Renal cortex interstitium (tissue), 11 donors: ENCODE measurements at regions not wholly inside any gene's neighbourhood (a gene's known extent, or its start where the extent isn't known, plus 50 kb on each side); places are given as distances from the start of the nearest gene placed in this dataset.
"Not testable (repeated sequence)": the region's sequence is repeated elsewhere in the genome, so short reads cannot be mapped to it uniquely, and the experiment has no call there.

Experiments used
- DNase-seq, 11 donors: peaks; one replicate each; pipeline ENCODE4 v3.0.0-alpha.2; 2013; ENCODE audit warnings: low read depth in 9 of 11, low spot score in 4 of 11; ENCODE audit errors: extremely low read depth in 1 of 11

GRCh38 chr15:75100679-75101078 lies 77.3 kb downstream of the PPCDC start:
- DNase-seq = no peak

DNA sequence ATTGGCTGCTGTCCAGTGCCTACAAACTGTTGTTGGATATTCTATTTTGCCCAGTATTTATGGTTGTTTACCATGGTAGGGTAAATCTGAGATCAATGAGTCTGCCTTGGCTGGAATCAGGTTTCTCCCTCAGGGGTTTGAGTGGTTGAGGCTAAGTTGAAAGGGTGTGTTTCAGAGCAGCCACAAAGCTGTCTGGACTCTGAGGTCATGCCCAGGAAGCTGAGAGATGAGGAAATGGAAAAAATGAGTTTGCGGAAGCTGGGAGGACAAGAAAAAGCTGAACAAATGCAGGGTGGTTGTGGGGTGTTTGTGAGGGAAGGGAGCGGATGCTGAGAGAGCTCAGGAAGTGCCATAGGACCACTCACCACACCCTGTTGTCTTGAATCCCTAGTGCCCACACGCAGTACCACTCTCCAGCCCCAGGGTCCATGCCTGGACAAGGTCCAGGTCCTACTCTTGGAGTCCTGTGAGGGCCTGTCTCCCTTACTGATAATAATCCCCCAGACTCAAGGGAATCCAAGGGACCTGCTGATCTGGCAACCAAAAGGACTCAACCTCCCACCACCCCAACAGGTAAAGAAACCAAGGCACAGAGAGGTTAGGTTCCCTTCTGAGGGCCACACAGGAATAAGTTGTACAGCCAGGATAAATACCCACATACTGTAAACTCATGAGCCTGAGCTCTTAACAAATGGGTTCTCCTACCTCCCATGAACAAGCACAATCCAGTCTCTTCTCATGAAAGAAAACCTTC lies 81.6 kb downstream of the PPCDC start:
- DNase-seq = peak in 8 of 11 donors; percentile 10 to 53 (median 40)

DNA sequence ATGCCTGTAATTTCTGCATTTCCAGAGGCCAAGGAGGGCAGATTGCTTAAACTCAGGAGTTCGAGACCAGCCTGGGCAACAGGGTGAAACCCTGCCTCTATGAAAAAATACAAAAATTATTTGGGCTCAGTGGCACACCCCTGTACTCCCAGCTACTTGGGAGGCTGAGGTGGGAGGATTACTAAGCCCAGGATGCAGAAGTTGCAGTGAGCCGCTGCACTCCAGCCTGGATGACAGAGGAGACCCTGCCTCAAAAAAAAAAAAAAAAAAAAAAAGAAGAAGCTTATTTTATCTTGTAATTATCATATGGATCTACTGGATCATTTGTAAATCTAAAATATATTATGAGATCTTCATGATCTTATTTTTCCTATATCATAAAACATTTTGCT lies 84.1 kb downstream of the PPCDC start:
- DNase-seq = no peak

DNA sequence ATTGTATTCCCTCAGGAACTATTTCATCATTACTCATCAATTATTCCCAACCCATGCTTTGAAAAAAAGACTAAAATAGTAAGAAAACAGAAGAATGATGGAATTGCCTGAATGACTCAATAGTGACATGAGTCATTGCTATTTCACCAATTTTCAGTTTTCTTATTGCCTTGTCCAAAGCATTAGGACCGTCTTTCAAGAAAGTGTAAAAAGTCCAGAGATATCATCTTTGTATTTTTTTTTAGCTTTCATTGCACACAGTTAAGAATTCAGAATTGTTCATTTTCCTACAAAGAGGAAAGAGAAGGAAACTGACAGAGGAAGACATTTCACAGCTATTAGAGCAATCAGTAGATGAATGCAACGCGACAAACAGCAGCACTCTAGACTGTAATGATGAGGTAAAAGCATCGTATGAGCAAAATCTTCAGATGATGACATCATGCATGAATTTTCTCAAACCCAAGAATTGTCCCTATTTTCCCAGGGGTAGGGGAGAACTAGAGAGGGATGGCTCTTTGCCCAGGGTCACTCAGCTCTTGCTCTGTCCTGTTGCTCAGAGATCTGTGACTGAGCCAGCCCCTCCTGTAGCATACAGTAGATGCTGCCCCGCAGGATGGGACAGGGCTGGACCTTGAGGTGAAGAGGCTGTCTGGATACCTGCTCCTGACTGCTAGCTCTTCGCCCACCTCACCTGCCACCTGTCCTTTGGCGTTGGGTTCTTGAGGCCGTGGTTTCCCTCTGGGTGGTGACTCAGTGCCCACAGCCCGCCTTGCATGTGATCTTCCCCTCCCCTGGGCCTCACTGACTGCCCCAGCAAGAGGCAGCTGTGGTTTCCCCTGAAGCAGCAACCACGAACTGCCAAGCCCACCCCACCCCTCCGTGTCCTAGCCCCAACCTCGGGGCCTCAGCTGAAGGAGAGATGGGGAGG lies 84.8 kb downstream of the PPCDC start:
- no peak for DNase-seq

DNA sequence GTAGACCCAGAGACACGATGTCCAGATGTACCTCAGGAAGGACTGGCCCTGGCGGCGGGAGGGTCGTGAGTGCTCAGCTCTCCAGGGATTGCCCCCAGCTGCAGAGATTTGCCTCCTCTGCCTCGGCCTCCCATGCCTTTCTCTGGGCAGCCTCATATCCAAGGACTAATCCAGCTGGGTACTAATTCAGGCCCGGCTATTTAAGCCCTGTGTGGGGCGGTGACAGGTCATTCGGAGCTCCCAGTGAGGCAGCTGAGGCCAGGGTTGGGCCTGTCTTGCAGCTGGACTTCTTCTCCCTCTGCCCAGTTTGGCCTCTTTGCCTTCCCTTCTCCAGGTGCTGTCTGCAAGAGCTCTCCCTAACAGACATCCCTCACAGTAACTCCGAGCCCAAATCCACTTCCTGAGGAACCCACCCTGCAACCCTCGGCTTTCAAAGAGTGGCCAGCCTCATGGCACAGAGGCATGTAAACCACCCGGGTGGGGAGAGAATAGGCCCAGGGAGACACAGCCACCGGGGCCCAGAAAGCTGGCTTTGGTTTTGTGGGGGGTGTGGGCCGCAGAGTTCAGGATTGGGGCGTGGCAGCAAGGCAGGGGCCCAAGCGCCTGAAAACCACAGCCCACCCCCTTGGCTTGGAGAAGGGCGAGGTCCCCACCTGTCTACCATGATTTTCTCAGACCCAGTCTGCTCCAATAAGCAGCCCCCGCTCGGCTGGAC lies 85.8 kb downstream of the PPCDC start:
- DNase-seq = no peak

- no peak for DNase-seq
Measured at GRCh38 chr15:75109736-75110130, 86.3 kb downstream of the PPCDC start.

- no peak for DNase-seq
Measured at GRCh38 chr15:75112278-75112847, 89.0 kb downstream of the PPCDC start.

- DNase-seq = no peak
Measured at GRCh38 chr15:75112848-75113492, 88.7 kb upstream of the C15orf39 start.

DNA sequence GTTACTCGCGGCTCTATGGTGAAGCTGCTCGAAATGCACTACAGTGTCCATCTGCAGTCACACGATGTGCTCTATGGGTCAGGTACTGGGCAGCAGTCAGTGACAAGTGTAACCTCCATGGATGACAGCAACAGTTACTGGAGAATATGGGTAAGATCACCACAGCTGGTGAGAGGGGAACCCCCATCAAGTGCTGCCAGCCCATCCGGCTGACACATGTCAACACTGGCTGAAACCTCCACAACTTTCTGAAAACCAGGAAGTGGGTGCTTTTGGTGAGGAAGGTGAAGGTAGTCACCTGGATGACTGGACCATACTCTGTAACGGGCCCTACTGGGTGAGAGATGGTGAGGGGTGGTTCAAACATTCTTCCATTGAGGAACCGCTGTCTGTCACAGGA lies 87.4 kb upstream of the C15orf39 start:
- no peak for DNase-seq

- no peak for DNase-seq
Measured at GRCh38 chr15:75114796-75115195, 86.9 kb upstream of the C15orf39 start.

DNA sequence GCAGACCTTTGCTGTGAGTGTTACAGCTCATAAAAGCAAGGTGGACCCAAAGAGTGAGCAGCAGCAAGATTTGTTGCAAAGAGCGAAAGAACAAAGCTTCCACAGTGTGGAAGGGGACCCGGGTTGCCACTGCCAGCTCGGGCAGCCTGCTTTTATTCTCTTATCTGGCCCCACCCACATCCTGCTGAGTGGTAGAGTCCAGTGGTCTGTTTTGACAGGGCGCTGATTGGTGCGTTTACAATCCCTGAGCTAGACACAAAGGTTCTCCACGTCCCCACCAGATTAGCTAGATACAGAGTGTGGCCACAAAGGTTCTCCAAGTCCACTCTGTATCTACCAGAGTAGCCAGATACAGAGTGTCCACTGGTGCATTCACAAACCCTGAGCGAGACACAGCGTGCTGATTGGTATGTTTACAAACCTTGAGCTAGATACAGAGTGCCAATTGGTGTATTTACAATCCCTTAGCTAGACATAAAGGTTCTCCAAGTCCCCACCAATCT lies 86.2 kb upstream of the C15orf39 start:
- DNase-seq = not testable (repeated sequence)

DNA sequence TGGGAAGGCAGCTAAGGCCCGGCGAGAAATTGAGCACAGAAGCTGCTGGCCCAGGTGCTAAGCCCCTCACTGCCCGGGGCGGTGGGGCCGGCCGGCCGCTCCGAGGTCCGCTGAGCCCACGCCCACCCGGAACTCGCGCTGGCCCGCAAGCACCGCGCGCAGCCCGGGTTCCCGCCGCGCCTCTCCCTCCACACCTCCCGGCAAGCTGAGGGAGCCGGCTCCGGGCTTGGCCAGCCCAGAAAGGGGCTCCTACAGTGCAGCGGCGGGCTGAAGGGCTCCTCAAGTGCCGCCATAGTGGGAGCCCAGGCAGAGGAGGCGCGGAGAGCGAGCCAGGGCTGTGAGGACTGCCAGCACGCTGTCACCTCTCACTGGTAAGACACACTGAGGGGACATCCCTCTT lies 85.5 kb upstream of the C15orf39 start:
- not testable (repeated sequence) for DNase-seq

DNA sequence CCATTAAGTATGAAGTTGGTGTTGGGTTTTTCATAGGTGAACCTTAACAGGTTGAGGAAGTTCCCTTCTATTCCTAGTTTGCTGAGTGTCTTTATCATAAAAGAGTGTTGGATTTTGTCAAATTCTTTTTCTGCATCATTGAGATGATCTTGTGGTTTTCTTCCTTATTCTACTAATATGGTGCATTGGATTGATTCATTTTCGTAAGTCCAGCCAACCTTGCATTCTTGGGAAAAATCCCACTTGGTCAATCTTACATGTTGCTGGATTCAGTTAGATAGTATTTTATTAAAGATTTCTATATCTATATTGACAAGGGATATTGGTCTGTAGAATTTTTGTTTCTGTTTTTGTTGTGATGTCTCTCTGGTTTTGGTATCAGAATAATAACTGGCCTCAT lies 83.7 kb upstream of the C15orf39 start:
- no peak for DNase-seq

DNA sequence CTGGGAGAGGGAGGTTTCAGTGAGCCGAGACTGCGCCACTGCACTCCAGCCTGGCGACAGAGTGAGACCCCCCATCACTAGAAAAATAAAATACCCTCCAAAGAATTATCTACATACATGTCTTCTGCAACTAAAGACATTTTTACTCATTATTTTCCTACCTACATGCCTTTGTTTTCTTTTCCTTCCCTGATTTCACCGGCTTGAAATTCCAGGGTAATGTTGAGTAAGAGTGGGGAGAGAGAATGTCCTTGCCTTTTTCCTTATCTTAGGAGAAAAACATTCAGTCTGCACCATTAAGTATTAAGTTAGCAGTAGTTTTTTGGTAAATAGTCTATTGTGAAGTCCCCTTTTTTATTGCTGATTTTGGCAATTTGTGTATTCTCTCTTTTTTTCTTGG lies 82.4 kb upstream of the C15orf39 start:
- DNase-seq = not testable (repeated sequence)

DNA sequence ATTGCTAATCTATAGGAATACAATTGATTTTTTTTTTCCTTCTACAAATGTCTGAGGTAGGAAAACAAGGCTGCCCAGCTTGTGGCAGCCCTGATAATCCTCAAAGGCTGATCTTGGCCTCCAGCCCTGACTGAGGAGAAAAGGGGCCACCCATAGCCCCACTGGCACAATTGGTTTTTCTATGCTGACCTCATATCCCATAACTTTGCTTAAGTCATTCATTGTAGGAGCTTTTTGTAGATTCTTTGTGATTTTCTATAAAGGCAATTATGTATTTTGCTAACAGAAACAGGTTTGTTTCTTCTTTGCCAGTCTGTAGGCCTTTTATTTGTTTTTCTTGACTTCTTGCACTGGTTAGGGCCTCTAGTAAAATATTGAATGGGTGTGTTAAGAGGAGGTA lies 80.2 kb upstream of the C15orf39 start:
- DNase-seq = no peak

GRCh38 chr15:75123395-75123794 lies 78.3 kb upstream of the C15orf39 start:
- no peak for DNase-seq

DNA sequence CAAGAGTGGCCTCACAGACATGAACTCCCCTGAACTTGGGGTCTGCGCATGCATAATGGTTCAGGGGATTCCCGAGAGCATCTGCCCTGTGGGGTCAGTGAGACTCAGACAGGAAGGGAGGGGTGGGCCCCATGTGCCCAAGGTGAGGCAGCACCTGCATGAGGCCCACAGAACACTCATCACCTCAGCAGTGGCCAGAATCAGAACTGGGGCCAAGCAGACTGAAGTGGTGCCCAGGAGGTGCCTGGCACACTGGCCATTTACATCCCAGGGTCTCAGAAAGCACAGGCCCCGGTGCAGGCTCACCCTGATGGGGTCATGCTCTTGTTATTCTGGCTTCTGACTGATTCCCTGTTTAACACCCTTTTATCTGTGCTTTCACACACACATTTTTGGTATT lies 77.4 kb upstream of the C15orf39 start:
- DNase-seq = not testable (repeated sequence)

DNA sequence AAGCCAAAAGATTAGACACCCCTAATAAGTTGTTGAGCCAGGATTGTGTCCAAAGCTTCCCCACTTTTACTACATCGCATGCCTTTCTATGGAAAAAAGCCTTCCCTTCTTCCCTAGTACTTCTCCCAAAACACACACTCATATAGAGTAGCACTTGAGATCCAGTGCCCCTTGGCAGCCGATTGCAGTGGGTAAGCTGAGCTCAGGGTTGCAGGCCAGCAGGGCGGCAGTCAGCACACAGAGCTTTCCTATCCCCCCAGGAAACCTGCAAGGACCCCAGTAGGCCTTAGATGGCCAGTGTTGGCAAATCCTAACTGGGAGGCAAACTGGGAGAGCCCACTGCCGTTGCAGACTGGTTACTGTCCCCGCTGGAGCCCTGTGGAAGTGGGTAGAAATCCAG lies 75.7 kb upstream of the C15orf39 start:
- no peak for DNase-seq
